ENCODE measurements at regions not wholly inside any gene's neighbourhood (a gene's known extent, or its start where the extent isn't known, plus 50 kb on each side); places are given as distances from the start of the nearest gene placed in this dataset.

- TF ChIP-seq CTCF (IDR thresholded peaks at IDR 0.05; ENCODE audit: poor library complexity) (no peak), EZH2 (IDR thresholded peaks at IDR 0.05; ENCODE audit: borderline replicate concordance) (no peak)
Measured at GRCh38 chr13:40381935-40382764, 284.3 kb downstream of the FOXO1 start.
